ENCODE measurements at regions not wholly inside any gene's neighbourhood (a gene's known extent, or its start where the extent isn't known, plus 50 kb on each side); places are given as distances from the start of the nearest gene placed in this dataset.
"Not testable (repeated sequence)": the region's sequence is repeated elsewhere in the genome, so short reads cannot be mapped to it uniquely, and the experiment has no call there.

- no peak for DNase-seq (ENCODE audit: low read depth in 2 of 2)
Measured at GRCh38 chr9:78668148-78668832, 371.4 kb downstream of the PSAT1 start.

- DNase-seq (ENCODE audit: low read depth in 2 of 2), result no peak
Measured at GRCh38 chr9:78669591-78669990, 372.7 kb downstream of the PSAT1 start.

- no peak for DNase-seq (ENCODE audit: low read depth in 2 of 2)
Measured at GRCh38 chr9:78671785-78672184, 374.9 kb downstream of the PSAT1 start.

GRCh38 chr9:78674874-78675273 is 377.9 kb downstream of the PSAT1 start:
- DNase-seq (ENCODE audit: low read depth in 2 of 2), result no peak

GRCh38 chr9:78676009-78676408 is 379.1 kb downstream of the PSAT1 start:
- no peak for DNase-seq (ENCODE audit: low read depth in 2 of 2)

- no peak for DNase-seq (ENCODE audit: low read depth in 2 of 2)
Measured at GRCh38 chr9:78676623-78677022, 379.7 kb downstream of the PSAT1 start.

GRCh38 chr9:78677326-78677725 is 380.4 kb downstream of the PSAT1 start:
- DNase-seq (ENCODE audit: low read depth in 2 of 2), result no peak

GRCh38 chr9:78678877-78679276 is 382.0 kb downstream of the PSAT1 start:
- DNase-seq (ENCODE audit: low read depth in 2 of 2), result no peak

- no peak for DNase-seq (ENCODE audit: low read depth in 2 of 2)
Measured at GRCh38 chr9:78680196-78680595, 383.3 kb downstream of the PSAT1 start.

GRCh38 chr9:78682216-78682615 is 385.3 kb downstream of the PSAT1 start:
- DNase-seq (ENCODE audit: low read depth in 2 of 2), result no peak

GRCh38 chr9:78685471-78685870 is 388.5 kb downstream of the PSAT1 start:
- DNase-seq (ENCODE audit: low read depth in 2 of 2), result no peak

GRCh38 chr9:78688796-78689195 is 391.9 kb downstream of the PSAT1 start:
- no peak for DNase-seq (ENCODE audit: low read depth in 2 of 2)

GRCh38 chr9:78691542-78691941 is 394.6 kb downstream of the PSAT1 start:
- no peak for DNase-seq (ENCODE audit: low read depth in 2 of 2)

- no peak for DNase-seq (ENCODE audit: low read depth in 2 of 2)
Measured at GRCh38 chr9:78692871-78693270, 395.9 kb downstream of the PSAT1 start.

GRCh38 chr9:78694974-78695373 is 398.0 kb downstream of the PSAT1 start:
- no peak for DNase-seq (ENCODE audit: low read depth in 2 of 2)

- DNase-seq (ENCODE audit: low read depth in 2 of 2), result no peak
Measured at GRCh38 chr9:78695519-78695918, 398.6 kb downstream of the PSAT1 start.

- DNase-seq (ENCODE audit: low read depth in 2 of 2), result no peak
Measured at GRCh38 chr9:78697618-78698017, 400.7 kb downstream of the PSAT1 start.

GRCh38 chr9:78698371-78698770 is 401.4 kb downstream of the PSAT1 start:
- DNase-seq (ENCODE audit: low read depth in 2 of 2), result no peak

GRCh38 chr9:78699217-78699616 is 402.3 kb downstream of the PSAT1 start:
- DNase-seq (ENCODE audit: low read depth in 2 of 2), result not testable (repeated sequence)

- DNase-seq (ENCODE audit: low read depth in 2 of 2), result not testable (repeated sequence)
Measured at GRCh38 chr9:78704153-78704552, 407.2 kb downstream of the PSAT1 start.

- no peak for DNase-seq (ENCODE audit: low read depth in 2 of 2)
Measured at GRCh38 chr9:78707080-78707479, 410.2 kb downstream of the PSAT1 start.

GRCh38 chr9:78707481-78707991 is 410.6 kb downstream of the PSAT1 start:
- no peak for DNase-seq (ENCODE audit: low read depth in 2 of 2)

- no peak for DNase-seq (ENCODE audit: low read depth in 2 of 2)
Measured at GRCh38 chr9:78712903-78713613, 416.1 kb downstream of the PSAT1 start.

Data from stimulated activated CD8-positive, alpha-beta memory T cell treated with anti-CD3 and anti-CD28 coated beads, Interleukin-15, amount 100 ng/mL, for 48 hours (primary cell).